ENCODE measurements at regions not wholly inside any gene's neighbourhood (a gene's known extent, or its start where the extent isn't known, plus 50 kb on each side); places are given as distances from the start of the nearest gene placed in this dataset.

- TF ChIP-seq CTCF (conservative IDR thresholded peaks at IDR 0.05; ENCODE audit: low read depth, low read length) (no peak), EZH2 (IDR thresholded peaks at IDR 0.05; ENCODE audit: borderline replicate concordance, low read depth, low read length, poor library complexity, severe bottlenecking) (no peak)
Measured at GRCh38 chr3:94269763-94270162, 206.9 kb downstream of the NSUN3 start.

Data from A673 (cell line).